ENCODE measurements at regions not wholly inside any gene's neighbourhood (a gene's known extent, or its start where the extent isn't known, plus 50 kb on each side); places are given as distances from the start of the nearest gene placed in this dataset.
"Not testable (repeated sequence)": the region's sequence is repeated elsewhere in the genome, so short reads cannot be mapped to it uniquely, and the experiment has no call there.

GRCh38 chr9:95391271-95391670 is 73.8 kb upstream of the FANCC start:
- H3K4me3 ChIP-seq (ENCODE audit: low read depth, low read length); in situ Hi-C loops (cut with HindIII; ENCODE audit: low sequenced_read_pairs); DNase-seq (ENCODE audit: low read depth): not testable (repeated sequence)

- in situ Hi-C loops (cut with HindIII; ENCODE audit: low sequenced_read_pairs) = no loop called here
- no peak for TF ChIP-seq CTCF (IDR thresholded peaks at IDR 0.05; ENCODE audit: low read depth, low read length, missing control alignments)
- H3K4me3 ChIP-seq (ENCODE audit: low read depth, low read length) = no peak overlapping the region
- no peak for DNase-seq (ENCODE audit: low read depth)
Measured at GRCh38 chr9:95389373-95389772, 71.9 kb upstream of the FANCC start.

- no peak overlapping the region for H3K4me3 ChIP-seq (ENCODE audit: low read depth, low read length)
- no peak for DNase-seq (ENCODE audit: low read depth)
- in situ Hi-C loops (cut with HindIII; ENCODE audit: low sequenced_read_pairs) = no loop called here
- TF ChIP-seq CTCF (IDR thresholded peaks at IDR 0.05; ENCODE audit: low read depth, low read length, missing control alignments) = no peak
Measured at GRCh38 chr9:95386843-95387242, 69.3 kb upstream of the FANCC start.

GRCh38 chr9:95385521-95385920 is 68.0 kb upstream of the FANCC start:
- in situ Hi-C loops (cut with HindIII; ENCODE audit: low sequenced_read_pairs) = no loop called here
- no peak overlapping the region for H3K4me3 ChIP-seq (ENCODE audit: low read depth, low read length)
- no peak for DNase-seq (ENCODE audit: low read depth)
- no peak for TF ChIP-seq CTCF (IDR thresholded peaks at IDR 0.05; ENCODE audit: low read depth, low read length, missing control alignments)

GRCh38 chr9:95383845-95384244 is 66.3 kb upstream of the FANCC start:
- in situ Hi-C loops (cut with HindIII; ENCODE audit: low sequenced_read_pairs) = no loop called here
- no peak for DNase-seq (ENCODE audit: low read depth)
- no peak overlapping the region for H3K4me3 ChIP-seq (ENCODE audit: low read depth, low read length)
- no peak for TF ChIP-seq CTCF (IDR thresholded peaks at IDR 0.05; ENCODE audit: low read depth, low read length, missing control alignments)

GRCh38 chr9:95383185-95383676 is 65.7 kb upstream of the FANCC start:
- no peak overlapping the region for H3K4me3 ChIP-seq (ENCODE audit: low read depth, low read length)
- no peak for TF ChIP-seq CTCF (IDR thresholded peaks at IDR 0.05; ENCODE audit: low read depth, low read length, missing control alignments)
- in situ Hi-C loops (cut with HindIII; ENCODE audit: low sequenced_read_pairs) = no loop called here
- peak; percentile 15 for DNase-seq (ENCODE audit: low read depth)

GRCh38 chr9:95382433-95382832 is 64.9 kb upstream of the FANCC start:
- DNase-seq (ENCODE audit: low read depth) = no peak
- no peak overlapping the region for H3K4me3 ChIP-seq (ENCODE audit: low read depth, low read length)
- no peak for TF ChIP-seq CTCF (IDR thresholded peaks at IDR 0.05; ENCODE audit: low read depth, low read length, missing control alignments)
- in situ Hi-C loops (cut with HindIII; ENCODE audit: low sequenced_read_pairs) = no loop called here
